Activated naive CD8-positive, alpha-beta T cell treated with anti-CD3 and anti-CD28 coated beads, Interleukin-2, amount 50 U/mL, for 16 hours (primary cell): ENCODE measurements at regions not wholly inside any gene's neighbourhood (a gene's known extent, or its start where the extent isn't known, plus 50 kb on each side); places are given as distances from the start of the nearest gene placed in this dataset.

Experiments
- DNase-seq: peaks from one replicate; pipeline ENCODE4 v3.0.0-alpha.2; 2020; ENCODE audit warnings: low read depth, low spot score

GRCh38 chr13:85742355-85742754 is 56.9 kb downstream of the SLITRK6 start:
- no peak for DNase-seq

- no peak for DNase-seq
These were observed 58.2 kb downstream of the SLITRK6 start for GRCh38 chr13:85741017-85741416.

GRCh38 chr13:85738696-85739320 is 60.4 kb downstream of the SLITRK6 start:
- DNase-seq, result no peak

- no peak for DNase-seq
These were observed 61.3 kb downstream of the SLITRK6 start for GRCh38 chr13:85737952-85738351.

- no peak for DNase-seq
These were observed 69.9 kb downstream of the SLITRK6 start for GRCh38 chr13:85729296-85729695.

GRCh38 chr13:85728811-85729210 is 70.4 kb downstream of the SLITRK6 start:
- no peak for DNase-seq

GRCh38 chr13:85725433-85725832 is 73.8 kb downstream of the SLITRK6 start:
- DNase-seq, result no peak

- DNase-seq, result no peak
These were observed 74.4 kb downstream of the SLITRK6 start for GRCh38 chr13:85724546-85725432.

GRCh38 chr13:85719749-85720148 is 79.5 kb downstream of the SLITRK6 start:
- DNase-seq, result no peak

- no peak for DNase-seq
These were observed 81.3 kb downstream of the SLITRK6 start for GRCh38 chr13:85717921-85718320.

GRCh38 chr13:85710545-85710944 is 88.7 kb downstream of the SLITRK6 start:
- no peak for DNase-seq

GRCh38 chr13:85709721-85710120 is 89.5 kb downstream of the SLITRK6 start:
- DNase-seq, result no peak

GRCh38 chr13:85709072-85709471 is 90.1 kb downstream of the SLITRK6 start:
- no peak for DNase-seq

- DNase-seq, result no peak
These were observed 98.3 kb downstream of the SLITRK6 start for GRCh38 chr13:85700906-85701305.

GRCh38 chr13:85698256-85698655 is 101.0 kb downstream of the SLITRK6 start:
- DNase-seq, result no peak

- no peak for DNase-seq
These were observed 104.2 kb downstream of the SLITRK6 start for GRCh38 chr13:85694992-85695391.

GRCh38 chr13:85693889-85694511 is 105.2 kb downstream of the SLITRK6 start:
- DNase-seq, result no peak

- DNase-seq, result no peak
These were observed 108.9 kb downstream of the SLITRK6 start for GRCh38 chr13:85690368-85690767.

GRCh38 chr13:85685436-85685835 is 113.8 kb downstream of the SLITRK6 start:
- no peak for DNase-seq

- DNase-seq, result no peak
These were observed 123.9 kb downstream of the SLITRK6 start for GRCh38 chr13:85675151-85675907.

GRCh38 chr13:85671336-85671735 is 127.9 kb downstream of the SLITRK6 start:
- no peak for DNase-seq

GRCh38 chr13:85666356-85666755 is 132.9 kb downstream of the SLITRK6 start:
- no peak for DNase-seq
